GM19238 (cell line): ENCODE measurements at regions not wholly inside any gene's neighbourhood (a gene's known extent, or its start where the extent isn't known, plus 50 kb on each side); places are given as distances from the start of the nearest gene placed in this dataset.
"Not testable (repeated sequence)": the region's sequence is repeated elsewhere in the genome, so short reads cannot be mapped to it uniquely, and the experiment has no call there.

Experiments
- DNase-seq: peaks from one replicate; pipeline ENCODE4 v3.0.0; 2011; ENCODE audit warnings: low spot score; ENCODE audit not compliant: insufficient read length

- no peak for DNase-seq
These were observed 918.3 kb downstream of the DTWD2 start for GRCh38 chr5:118070041-118070440.

- DNase-seq: no peak
These were observed 918.9 kb downstream of the DTWD2 start for GRCh38 chr5:118069452-118069851.

DNA sequence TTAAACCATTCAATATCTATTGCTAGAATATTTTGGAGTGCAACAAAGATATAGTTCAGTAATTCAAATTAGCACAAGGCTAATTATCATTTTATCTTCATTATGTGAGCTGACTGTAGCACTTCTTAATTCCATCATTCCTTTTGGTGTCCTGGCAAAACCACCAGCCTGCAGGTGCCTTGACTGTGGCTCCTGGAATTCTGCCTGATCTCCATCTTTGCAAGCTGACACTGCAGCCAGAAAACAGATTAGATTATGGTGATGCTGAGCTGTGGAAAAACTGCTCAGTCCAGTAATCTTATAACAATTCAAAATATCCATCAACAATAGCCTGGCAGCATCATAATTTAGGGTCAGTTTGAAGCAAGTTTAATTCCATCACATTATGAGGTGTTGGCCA is 919.5 kb downstream of the DTWD2 start:
- DNase-seq: no peak

DNA sequence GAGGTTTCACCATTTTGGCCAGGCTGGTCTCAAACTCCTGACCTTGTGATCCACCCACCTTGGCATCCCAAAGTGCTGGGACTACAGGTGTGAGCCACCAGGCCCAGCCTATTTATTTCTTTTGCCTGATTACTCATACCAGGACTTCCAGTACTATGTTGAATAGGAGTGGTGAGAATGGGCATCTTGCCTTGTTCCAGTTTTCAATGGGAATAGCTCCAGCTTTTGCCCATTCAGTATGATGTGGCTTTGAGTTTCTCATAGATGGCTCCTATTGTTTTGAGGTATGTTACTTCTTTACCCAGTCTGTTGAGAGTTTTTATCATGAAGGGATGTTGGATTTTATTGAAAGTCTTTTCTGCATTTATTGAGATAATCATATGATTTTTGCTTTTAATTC is 924.5 kb downstream of the DTWD2 start:
- not testable (repeated sequence) for DNase-seq

- no peak for DNase-seq
These were observed 927.5 kb downstream of the DTWD2 start for GRCh38 chr5:118060833-118061232.

GRCh38 chr5:118052503-118052902 is 935.8 kb downstream of the DTWD2 start:
- DNase-seq: no peak

DNA sequence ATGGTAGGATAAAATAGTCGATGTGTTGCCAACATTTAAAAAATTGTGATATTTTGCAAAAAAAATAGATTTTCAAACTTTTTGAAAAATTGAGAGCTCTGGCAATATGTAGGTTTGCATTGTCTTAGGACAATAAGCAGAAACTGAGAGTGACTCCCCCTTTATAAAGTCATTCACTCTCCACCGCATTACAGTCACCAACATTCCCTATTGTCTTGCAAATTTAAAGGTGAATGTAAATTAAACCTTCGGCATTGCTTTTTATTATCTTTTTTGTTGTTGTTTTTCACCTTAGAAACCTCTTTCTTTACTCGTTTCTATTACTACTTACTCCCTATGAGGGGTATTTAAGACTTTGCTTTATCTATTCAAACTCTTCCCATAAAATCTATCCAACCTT is 944.2 kb downstream of the DTWD2 start:
- no peak for DNase-seq

- no peak for DNase-seq
These were observed 944.8 kb downstream of the DTWD2 start for GRCh38 chr5:118043531-118043930.

GRCh38 chr5:118042076-118042475 is 946.3 kb downstream of the DTWD2 start:
- DNase-seq: no peak

GRCh38 chr5:118040496-118040895 is 947.9 kb downstream of the DTWD2 start:
- DNase-seq: no peak

GRCh38 chr5:118033686-118034338 is 954.5 kb downstream of the DTWD2 start:
- no peak for DNase-seq

- DNase-seq: no peak
These were observed 958.5 kb downstream of the DTWD2 start for GRCh38 chr5:118029807-118030206.

GRCh38 chr5:118022062-118022461 is 966.3 kb downstream of the DTWD2 start:
- DNase-seq: no peak

GRCh38 chr5:118017536-118017935 is 970.8 kb downstream of the DTWD2 start:
- DNase-seq: no peak

DNA sequence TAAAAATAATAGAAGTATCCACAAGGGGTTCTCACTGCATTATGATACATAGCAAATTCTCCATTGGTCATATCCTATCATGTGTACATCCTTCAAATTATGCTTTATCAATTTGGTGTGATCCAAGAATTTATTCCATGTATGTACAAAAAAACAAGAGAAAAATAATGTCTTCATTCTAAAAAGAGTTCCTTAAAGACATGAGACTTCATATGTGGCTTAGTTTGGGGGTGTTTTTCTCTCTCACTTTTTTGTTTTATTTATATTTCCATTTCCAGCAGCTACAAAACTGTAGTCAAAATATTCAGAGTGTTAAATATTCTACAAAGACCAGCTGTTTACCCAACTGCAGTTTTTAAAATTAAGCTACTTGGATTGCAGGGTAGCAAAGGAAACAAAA is 972.0 kb downstream of the DTWD2 start:
- DNase-seq: no peak

DNA sequence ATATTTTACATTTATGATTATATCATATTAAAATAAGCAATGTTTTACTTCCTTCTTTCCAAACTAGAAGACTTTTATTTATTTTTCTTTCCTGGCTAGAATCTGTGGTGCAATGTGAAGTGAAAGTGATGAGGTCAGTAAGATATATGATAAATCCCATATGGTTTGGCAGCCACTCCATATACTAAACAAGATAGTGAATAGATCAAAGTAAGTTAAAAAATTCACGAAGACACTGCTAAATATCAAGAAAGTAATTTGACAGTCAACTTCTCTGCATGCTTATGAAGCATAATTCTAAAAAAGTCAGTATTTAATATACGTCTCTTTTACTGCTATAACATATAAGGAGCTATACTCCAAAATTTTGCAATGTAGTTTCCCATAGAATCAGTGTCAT is 972.8 kb downstream of the DTWD2 start:
- DNase-seq: no peak

- DNase-seq: no peak
These were observed 978.5 kb downstream of the DTWD2 start for GRCh38 chr5:118009741-118010297.

- DNase-seq: no peak
These were observed 979.6 kb downstream of the DTWD2 start for GRCh38 chr5:118008779-118009178.

DNA sequence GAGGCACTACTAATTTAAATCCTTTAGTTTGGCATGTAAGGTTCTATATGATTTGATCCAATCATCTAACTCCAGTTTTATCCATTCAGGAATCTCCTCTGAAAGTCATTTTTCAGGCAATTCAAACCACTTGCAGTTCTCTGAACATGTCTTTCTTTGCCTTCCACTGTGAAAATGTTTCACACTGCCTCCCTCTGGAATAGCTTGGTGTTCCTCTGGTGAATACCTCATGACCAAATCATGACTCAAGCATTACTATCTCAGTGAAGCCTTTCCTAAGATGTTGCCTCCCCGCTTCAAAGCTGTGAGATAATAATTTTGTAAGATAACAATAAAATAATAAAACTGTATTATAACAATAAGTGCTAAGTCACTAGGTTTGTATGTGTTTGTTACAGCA is 981.1 kb downstream of the DTWD2 start:
- no peak for DNase-seq

DNA sequence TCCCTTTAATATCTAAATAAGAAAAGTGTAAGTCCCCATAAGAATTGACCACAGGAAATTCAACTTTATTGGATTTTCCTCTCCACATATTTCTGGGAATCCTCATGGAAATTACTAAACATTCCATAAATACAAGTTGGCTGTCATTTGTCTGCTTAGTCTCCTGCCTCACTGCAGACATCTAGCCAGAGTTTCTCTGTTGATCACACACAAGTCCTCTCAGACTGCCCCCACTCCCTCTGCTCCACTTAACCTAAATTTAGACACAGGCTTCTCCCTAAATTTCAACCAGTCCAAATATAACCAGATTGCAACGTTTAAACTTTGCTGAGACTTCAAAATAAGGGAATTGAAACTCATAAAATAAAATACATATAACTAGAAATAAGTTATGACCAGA is 982.1 kb downstream of the DTWD2 start:
- DNase-seq: no peak

GRCh38 chr5:117999939-118000549 is 988.3 kb downstream of the DTWD2 start:
- DNase-seq: no peak

DNA sequence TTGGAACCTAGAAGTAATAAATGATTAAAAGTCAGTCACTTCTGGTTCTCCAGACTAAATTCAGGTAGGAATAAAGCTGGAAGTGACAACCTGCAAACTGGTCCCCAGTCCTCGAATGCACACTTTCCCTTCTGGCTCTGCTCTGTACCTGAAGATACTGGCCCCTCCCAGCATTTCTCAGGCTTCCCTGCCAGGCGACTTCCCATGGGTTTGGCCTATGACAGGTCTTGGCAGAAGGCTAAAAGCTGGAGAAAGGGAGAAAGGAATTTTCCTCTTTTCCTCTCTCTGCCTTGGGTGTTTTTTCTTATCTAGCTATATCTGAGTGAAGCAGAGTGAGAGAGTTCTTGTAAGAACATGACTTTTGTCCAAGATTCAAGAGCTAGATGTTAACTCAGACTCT is 1005.7 kb downstream of the DTWD2 start:
- no peak for DNase-seq

- no peak for DNase-seq
These were observed 1014.6 kb downstream of the DTWD2 start for GRCh38 chr5:117973785-117974184.
